Dendritic cell treated with granulocyte-macrophage colony-stimulating factor and Interleukin-4, amounts not matched to agents 40 ng/mL and 50 ng/mL, for 4 days (primary cell): ENCODE measurements at regions not wholly inside any gene's neighbourhood (a gene's known extent, or its start where the extent isn't known, plus 50 kb on each side); places are given as distances from the start of the nearest gene placed in this dataset.
A peak's percentile ranks its signal among the peaks of the same experiment; 100 is the strongest.
"Not testable (repeated sequence)": the region's sequence is repeated elsewhere in the genome, so short reads cannot be mapped to it uniquely, and the experiment has no call there.

Source experiments
- H3K27ac Mint-ChIP-seq: one replicate; pipeline ENCODE4 v1.8.0; 2022; ENCODE audit warnings: mild to moderate bottlenecking, mixed read lengths
- H3K27me3 Mint-ChIP-seq: one replicate; pipeline ENCODE4 v1.8.0; 2022; ENCODE audit warnings: mild to moderate bottlenecking, mixed read lengths
- H3K36me3 Mint-ChIP-seq: one replicate; pipeline ENCODE4 v1.8.0; 2022; ENCODE audit warnings: low read depth, mixed read lengths
- H3K4me1 Mint-ChIP-seq: one replicate; pipeline ENCODE4 v1.8.0; 2022; ENCODE audit warnings: low read depth, mixed read lengths
- H3K4me3 Mint-ChIP-seq: one replicate; pipeline ENCODE4 v1.8.0; 2022; ENCODE audit warnings: mild to moderate bottlenecking, moderate library complexity, mixed read lengths
- H3K9me3 Mint-ChIP-seq: one replicate; pipeline ENCODE4 v1.8.0; 2022; ENCODE audit warnings: mixed read lengths
- intact Hi-C: fragments of 100-400 bp; cut with micrococcal nuclease; formaldehyde crosslinking; loops from one replicate; pipeline ENCODE4 v1.15.0; 2022

DNA sequence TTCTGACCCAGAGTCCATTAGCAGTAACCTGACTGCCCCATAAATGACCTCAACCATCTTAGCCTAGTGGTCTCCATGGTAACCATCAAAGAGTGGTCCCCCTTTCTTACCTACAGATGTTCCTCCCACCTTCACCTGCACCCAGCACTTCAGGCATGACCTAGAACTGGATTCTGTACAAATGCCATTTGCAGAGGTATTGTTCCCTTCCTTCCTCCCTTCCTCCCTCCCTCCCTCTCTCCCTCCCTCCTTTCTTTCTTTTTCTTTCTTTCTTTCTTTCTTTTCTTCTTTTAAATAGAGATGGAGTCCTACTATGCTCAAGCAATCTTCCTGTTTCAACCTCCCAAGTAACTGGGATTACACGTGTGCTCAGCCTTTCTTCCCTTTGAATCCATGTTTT, 114.6 kb upstream of the SLC1A4 start:
- intact Hi-C loops, result no loop called here
- H3K4me3 Mint-ChIP-seq, result no peak overlapping the region
- no peaks in the 10 kb centered on the region for H3K27me3 Mint-ChIP-seq
- no peak overlapping the region for H3K27ac Mint-ChIP-seq
- peaks cover 12% of the 10 kb centered on the region for H3K4me1 Mint-ChIP-seq
- peaks cover 5% of the 10 kb centered on the region for H3K9me3 Mint-ChIP-seq
- peaks cover 4% of the 10 kb centered on the region for H3K36me3 Mint-ChIP-seq

DNA sequence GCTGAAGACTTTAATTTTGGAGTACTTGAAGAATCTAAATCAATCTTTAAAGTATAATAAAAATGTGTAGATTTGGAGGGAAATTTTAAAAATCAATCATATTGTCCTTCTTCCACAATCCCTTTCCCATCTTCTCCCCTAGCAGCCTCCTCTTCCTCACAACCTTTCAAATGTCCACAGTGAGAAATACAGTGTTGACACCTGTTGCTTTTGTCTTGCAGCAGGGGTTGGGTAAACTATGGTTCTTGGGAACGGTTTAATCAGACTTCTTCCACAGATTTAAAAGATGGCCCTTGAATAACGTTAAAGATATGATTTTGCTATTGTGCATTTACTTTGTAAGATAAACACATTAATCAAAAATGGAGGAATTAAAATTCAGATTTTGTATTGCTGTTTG, 113.8 kb upstream of the SLC1A4 start:
- Mint-ChIP-seq H3K9me3 (peaks cover 13% of the 10 kb centered on the region), H3K4me3 (no peak overlapping the region), H3K36me3 (peaks cover 5% of the 10 kb centered on the region), H3K27ac (no peak overlapping the region), H3K4me1 (peaks cover 18% of the 10 kb centered on the region), H3K27me3 (no peaks in the 10 kb centered on the region)
- intact Hi-C loops, result no loop called here

DNA sequence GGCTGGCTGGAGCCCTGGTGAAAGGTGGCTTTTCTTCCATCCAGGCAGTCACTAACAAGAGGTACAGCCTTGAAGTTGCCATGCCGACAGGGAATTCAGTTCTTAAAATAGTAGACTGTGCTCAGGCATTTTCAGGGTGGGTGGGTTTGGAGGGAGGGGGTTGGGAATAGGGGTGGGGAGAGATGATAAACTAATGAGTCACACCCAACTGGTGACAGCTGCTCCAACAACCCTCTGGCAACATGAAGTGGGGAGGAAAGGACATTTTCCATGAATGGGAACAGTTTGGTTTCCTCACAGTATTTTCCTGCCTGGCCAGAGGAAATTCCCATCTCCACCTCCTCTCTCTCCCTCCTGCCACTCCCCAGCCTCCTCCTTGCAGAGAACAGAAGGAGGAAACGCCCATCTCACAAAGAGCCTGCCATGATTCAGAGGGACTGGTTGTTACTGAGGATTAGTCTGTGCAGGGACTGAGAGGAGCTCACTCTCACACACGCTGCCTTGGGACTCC, 113.0 kb upstream of the SLC1A4 start:
- no peak overlapping the region for H3K4me3 Mint-ChIP-seq
- peaks cover 27% of the 10 kb centered on the region for H3K4me1 Mint-ChIP-seq
- no peak overlapping the region for H3K27ac Mint-ChIP-seq
- H3K27me3 Mint-ChIP-seq, result no peaks in the 10 kb centered on the region
- intact Hi-C loops, result no loop called here
- H3K9me3 Mint-ChIP-seq, result peaks cover 21% of the 10 kb centered on the region
- peaks cover 5% of the 10 kb centered on the region for H3K36me3 Mint-ChIP-seq

DNA sequence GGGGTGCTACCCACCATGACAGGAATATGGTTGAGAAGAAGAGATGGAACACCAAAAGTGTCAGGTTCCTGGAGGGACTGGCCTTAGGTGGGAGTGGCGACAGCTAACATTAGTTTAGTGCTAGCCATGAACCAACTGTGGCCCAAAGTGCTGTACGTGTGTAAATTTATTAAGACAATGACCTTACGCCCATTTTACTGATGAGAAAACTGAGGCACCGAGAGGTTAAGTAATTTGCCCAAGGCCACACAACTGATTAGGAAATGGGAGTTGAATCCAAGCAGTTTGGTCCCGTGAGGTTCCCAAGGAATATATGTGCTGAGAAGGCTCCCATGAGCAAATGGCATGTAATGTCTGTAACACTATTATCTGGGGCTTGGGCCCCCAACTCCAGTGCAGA, 109.5 kb upstream of the SLC1A4 start:
- Mint-ChIP-seq H3K36me3 (peaks cover 5% of the 10 kb centered on the region), H3K4me3 (no peak overlapping the region), H3K27me3 (peaks cover 1% of the 10 kb centered on the region), H3K27ac (no peak overlapping the region), H3K4me1 (peaks cover 25% of the 10 kb centered on the region), H3K9me3 (peaks cover 22% of the 10 kb centered on the region)
- intact Hi-C loops, result no loop called here

DNA sequence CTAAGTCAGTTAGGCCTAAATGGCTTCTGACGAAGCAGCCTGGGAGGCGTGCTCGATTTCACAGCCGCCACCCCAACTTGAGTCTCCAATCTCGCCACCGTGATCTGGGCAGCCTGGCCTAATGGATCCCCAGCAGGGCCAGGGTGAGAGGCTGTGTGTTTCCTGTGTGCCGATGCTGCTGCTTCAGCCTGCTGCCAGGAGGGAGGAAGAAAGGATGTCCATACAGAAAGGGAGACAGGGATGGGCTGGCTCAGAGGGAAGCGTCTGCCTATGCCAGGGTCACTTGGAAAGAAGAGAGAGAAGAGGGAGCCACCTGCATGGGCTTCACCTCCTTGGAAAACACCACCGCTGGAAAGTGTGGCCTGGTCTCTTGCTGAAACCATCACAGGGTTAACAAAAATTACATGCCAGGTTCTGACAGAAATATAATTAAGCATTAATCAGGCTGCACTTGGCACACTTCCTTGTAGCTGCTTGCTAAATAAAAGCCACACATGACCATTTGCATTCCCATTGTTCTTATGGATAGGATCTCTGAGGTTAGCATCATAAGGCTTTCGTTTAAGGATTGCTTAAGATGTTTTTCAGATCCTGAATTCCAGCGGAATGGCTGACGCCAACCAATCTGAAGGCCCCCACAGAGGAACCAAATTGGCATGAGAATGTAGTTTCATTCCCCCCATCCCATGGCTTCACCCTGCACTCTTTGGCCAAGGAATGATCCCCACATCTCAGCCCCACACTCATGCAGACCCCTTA, 108.8 kb upstream of the SLC1A4 start:
- H3K9me3 Mint-ChIP-seq, result peaks cover 22% of the 10 kb centered on the region
- no peak overlapping the region for H3K4me3 Mint-ChIP-seq
- intact Hi-C loops, result no loop called here
- H3K27ac Mint-ChIP-seq, result peak overlapping the region; percentile 21
- H3K4me1 Mint-ChIP-seq, result peaks cover 25% of the 10 kb centered on the region
- H3K36me3 Mint-ChIP-seq, result peaks cover 5% of the 10 kb centered on the region
- H3K27me3 Mint-ChIP-seq, result peaks cover 1% of the 10 kb centered on the region

DNA sequence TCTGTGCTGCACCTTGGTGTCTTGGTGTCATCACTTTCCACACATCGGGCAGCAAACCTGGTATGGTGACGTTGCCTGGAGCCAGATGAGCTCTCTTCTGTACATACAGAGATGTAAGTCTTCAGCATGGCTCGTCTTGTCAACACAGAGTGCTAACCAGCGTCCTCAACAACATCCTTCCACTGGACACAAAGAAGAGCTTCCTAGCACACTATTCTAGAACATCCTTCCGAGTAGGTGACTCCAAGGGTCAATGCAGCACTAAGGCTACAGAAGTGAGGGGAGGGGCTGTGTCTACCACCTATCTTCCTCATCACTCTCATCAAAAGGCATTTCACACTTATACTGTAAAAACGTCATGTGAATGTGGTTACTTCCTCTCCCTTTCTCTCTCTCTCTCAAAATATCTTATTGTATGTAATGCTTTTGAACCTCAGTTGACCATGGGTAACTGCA, 108.1 kb upstream of the SLC1A4 start:
- H3K27ac Mint-ChIP-seq, result peak overlapping the region; percentile 21
- H3K9me3 Mint-ChIP-seq, result peaks cover 22% of the 10 kb centered on the region

DNA sequence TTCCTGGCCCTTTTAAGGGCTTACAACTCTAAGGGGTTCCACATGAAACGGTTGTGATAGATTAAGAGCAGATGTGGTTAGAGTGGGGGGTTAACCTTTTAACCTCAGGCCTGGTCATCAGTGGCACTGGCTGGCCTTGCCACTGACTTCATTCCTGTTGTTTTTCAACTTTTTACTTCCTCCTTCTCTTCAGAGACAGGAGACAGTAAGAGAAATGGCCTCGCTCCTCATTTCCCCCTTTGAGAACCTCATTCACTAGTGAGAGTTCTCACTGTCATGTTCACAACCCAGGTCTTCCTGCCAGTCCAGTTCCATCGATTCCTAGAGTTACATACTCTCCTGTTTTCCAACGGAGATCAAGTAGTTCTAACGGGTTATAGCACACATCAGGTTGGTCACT, 101.6 kb upstream of the SLC1A4 start:
- H3K4me1 Mint-ChIP-seq, result no peaks in the 10 kb centered on the region
- no peak overlapping the region for H3K4me3 Mint-ChIP-seq
- H3K9me3 Mint-ChIP-seq, result peaks cover 23% of the 10 kb centered on the region
- no peak overlapping the region for H3K27ac Mint-ChIP-seq
- no peaks in the 10 kb centered on the region for H3K36me3 Mint-ChIP-seq
- intact Hi-C loops, result no loop called here
- peaks cover 8% of the 10 kb centered on the region for H3K27me3 Mint-ChIP-seq

More for the DNA sequence above, 108.1 kb upstream of the SLC1A4 start:
- peaks cover 25% of the 10 kb centered on the region for H3K4me1 Mint-ChIP-seq
- intact Hi-C loops, result no loop called here
- peaks cover 5% of the 10 kb centered on the region for H3K36me3 Mint-ChIP-seq
- H3K4me3 Mint-ChIP-seq, result no peak overlapping the region
- H3K27me3 Mint-ChIP-seq, result peaks cover 1% of the 10 kb centered on the region

DNA sequence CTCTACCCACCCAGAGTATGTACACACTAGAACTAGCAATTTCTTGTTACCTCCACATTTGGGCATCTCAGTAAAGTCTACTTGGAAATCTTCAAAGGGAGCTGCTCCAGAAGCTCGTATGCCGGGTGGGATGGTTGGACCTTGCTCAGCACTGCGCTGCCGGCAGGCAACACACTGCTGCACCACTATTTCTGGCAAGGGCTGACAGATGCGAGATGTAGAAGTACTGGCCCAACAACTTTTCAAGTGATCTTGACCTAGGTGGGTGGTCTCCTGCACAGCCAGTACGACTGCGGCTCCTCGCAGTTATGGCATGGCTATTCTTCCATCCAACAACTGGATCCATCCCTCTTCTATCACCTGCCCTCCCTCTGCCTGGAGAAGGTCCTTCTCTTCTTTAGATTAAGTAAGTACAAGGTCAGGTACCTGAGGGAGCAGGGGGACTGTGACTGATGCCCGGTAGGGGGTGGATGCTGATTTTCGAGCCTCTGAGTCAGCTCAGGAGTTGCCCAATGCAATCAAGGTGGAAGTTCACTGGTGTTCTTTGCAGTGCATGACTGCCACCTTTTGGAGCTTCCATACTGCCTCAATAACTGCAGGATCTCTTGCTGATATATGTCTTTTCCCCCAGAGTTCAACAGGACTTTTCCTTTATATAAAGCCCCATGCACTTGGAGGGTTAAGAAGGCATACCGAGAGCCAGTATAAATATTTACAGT, 100.4 kb upstream of the SLC1A4 start:
- Mint-ChIP-seq H3K36me3 (no peaks in the 10 kb centered on the region), H3K27me3 (peaks cover 10% of the 10 kb centered on the region), H3K27ac (no peak overlapping the region), H3K4me3 (no peak overlapping the region), H3K4me1 (no peaks in the 10 kb centered on the region), H3K9me3 (peaks cover 23% of the 10 kb centered on the region)
- intact Hi-C loops, result no loop called here

DNA sequence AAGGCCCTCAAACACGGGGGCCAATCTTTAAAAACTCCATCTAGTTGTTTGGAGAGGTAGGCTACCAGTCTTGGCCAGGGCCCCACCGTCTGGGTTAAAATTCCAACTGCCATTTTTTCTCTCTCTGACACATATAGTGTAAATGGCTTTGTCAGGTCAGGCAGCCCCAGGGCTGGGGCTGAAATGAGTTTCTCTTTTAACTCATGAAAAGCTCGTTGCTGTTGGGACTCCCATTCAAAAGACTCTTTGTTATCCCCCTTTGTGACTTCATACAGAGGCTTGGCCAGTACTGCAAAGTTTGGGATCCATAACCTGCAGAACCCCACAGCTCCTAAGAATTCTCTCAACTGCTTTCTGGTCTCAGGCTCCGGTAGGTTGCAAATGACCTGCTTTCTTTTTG, 99.4 kb upstream of the SLC1A4 start:
- intact Hi-C loops, result no loop called here
- no peaks in the 10 kb centered on the region for H3K36me3 Mint-ChIP-seq
- no peak overlapping the region for H3K27ac Mint-ChIP-seq
- H3K27me3 Mint-ChIP-seq, result peaks cover 13% of the 10 kb centered on the region
- H3K9me3 Mint-ChIP-seq, result peaks cover 23% of the 10 kb centered on the region
- no peak overlapping the region for H3K4me3 Mint-ChIP-seq
- H3K4me1 Mint-ChIP-seq, result no peaks in the 10 kb centered on the region

DNA sequence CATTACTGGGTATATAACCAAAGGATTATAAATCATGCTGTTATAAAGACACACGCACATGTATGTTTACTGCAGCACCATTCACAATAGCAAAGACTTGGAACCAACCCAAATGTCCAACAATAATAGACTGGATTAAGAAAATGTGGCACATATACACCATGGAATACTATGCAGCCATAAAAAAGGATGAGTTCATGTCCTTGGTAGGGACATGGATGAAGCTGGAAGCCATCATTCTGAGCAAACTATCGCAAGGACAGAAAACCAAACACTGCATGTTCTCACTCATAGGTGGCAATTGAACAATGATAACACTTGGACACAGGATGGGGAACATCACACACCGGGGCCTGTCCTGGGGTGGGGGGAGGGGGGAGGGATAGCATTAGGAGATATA, 92.6 kb upstream of the SLC1A4 start:
- H3K27ac Mint-ChIP-seq, H3K9me3 Mint-ChIP-seq, intact Hi-C loops, H3K4me3 Mint-ChIP-seq, H3K36me3 Mint-ChIP-seq: not testable (repeated sequence)
- peaks cover 16% of the 10 kb centered on the region for H3K4me1 Mint-ChIP-seq
- H3K27me3 Mint-ChIP-seq, result peaks cover 11% of the 10 kb centered on the region

DNA sequence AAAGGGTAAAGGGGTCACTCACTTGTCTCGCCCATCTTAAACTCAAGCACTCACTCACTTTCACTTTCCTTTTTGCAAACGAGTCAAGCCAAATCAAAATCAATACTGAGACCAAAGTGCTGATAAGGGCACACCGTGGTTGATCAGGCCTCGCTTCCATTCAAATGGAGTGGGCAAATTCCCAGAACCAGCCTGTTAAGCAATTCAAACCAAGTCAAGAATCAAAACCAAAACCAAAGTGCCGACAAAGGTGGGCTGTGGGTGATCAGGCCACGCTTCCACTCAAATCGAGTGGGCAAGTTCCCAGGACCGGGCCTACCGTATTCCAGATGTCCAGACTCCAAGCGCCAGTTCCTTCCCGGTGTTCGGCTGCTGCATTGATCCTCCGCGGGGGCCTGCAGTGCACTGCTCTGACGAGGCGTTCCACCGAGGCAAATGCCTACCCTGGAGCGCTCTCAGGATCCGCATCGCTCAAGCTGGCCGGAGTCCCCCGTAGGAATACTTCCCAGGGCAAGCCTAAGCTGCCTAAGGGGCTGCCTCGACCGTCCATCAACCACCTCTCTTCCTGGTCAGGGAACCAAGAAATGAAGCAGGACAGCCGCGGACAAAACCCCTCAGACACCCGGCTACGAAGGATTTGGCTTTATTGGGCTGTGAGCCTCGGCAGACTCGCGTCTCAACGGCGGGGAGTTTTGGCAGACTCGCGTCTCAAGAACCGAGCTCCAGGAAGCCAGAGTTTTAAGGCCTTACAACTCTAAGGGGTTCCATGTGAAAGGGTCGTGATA, 89.9 kb upstream of the SLC1A4 start:
- intact Hi-C loops, result no loop called here
- Mint-ChIP-seq H3K4me1 (peaks cover 26% of the 10 kb centered on the region), H3K36me3 (no peaks in the 10 kb centered on the region), H3K27me3 (no peaks in the 10 kb centered on the region), H3K27ac (peak overlapping the region; percentile 47), H3K4me3 (no peak overlapping the region), H3K9me3 (no peaks in the 10 kb centered on the region)

DNA sequence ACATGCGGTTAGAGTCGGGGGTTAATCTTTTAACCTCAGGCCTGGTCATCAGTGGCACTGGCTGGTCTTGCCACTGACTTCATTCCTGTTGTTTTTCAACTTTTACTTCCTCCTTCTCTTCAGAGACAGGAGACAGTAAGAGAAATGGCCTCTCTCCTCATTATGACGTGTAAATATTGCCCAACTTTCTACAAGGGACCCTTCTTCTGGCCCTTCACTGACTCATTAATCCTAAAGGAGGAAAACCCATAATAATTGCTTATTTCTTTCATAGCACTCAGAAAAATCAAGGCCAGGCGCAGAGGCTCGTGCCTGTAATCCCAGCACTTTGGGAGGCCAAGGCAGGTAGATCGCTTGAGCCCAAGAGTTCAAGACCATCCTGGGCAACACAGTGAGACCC, 89.3 kb upstream of the SLC1A4 start:
- H3K4me3 Mint-ChIP-seq, H3K9me3 Mint-ChIP-seq, H3K27me3 Mint-ChIP-seq, H3K36me3 Mint-ChIP-seq, intact Hi-C loops: not testable (repeated sequence)
- H3K27ac Mint-ChIP-seq, result peak overlapping the region; percentile 47
- peaks cover 33% of the 10 kb centered on the region for H3K4me1 Mint-ChIP-seq

DNA sequence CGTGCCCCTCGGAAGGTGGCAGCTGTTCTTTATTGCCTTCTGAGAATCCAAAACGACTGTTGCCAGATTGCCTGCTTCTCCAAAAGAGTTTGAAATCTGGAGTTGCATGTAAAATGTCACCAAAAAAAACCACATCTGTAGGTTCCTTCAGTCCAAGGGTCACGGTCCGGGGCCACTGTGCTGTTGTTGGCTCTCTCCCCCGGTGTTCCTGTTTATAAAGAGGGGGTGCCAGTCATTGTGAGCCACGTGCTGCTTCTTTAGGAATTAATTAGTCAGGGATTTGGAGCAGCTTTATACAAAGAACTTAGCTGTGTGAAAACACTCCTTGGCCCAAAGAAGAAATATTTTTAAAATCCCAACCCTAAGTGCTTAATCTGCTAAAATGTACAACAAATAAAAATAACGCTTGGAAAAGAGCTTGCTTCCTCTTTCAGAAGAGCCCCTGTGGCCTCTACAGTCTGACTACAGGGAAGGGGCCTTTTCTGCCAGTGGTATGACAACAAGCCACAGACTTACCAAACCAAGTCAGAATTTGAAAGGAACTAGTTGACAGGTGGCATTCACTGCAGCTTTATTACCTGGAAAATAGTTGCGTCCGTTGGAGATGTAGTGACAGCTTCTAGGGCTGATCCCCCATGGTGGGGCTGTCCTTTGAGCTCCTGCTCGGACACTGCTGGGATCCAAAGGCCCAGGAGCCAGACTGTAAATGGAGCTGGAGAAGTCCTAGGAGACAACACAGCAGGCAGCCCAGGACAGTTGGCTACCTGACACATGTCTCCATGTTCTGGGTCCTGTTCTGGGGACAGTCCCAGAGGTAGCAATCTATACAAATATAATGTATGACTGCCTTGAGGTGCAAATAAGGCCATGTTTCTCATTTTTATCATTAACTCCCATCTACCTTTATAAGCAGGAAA, 84.5 kb upstream of the SLC1A4 start:
- no peaks in the 10 kb centered on the region for H3K9me3 Mint-ChIP-seq
- intact Hi-C loops, result no loop called here
- peak overlapping the region; percentile 11 for H3K4me3 Mint-ChIP-seq

More for the DNA sequence above, 84.5 kb upstream of the SLC1A4 start:
- Mint-ChIP-seq H3K27me3 (no peaks in the 10 kb centered on the region), H3K36me3 (no peaks in the 10 kb centered on the region), H3K27ac (peak overlapping the region; percentile 53), H3K4me1 (peaks cover 47% of the 10 kb centered on the region)
